Uterus (tissue), 2 donors: ENCODE measurements at regions not wholly inside any gene's neighbourhood (a gene's known extent, or its start where the extent isn't known, plus 50 kb on each side); places are given as distances from the start of the nearest gene placed in this dataset.

Experiments
- CTCF ChIP-seq, 4 experiments: fragments of 200-600 bp in 2 of 4; fragments of 450-650 bp in 2 of 4; sonication (generic) in 2 of 4; IDR thresholded peaks; one replicate each; pipeline ENCODE4 v1.5.1; 2016 to 2019; ENCODE audit warnings: antibody characterized with exemption in 4 of 4, mild to moderate bottlenecking in 2 of 4, moderate library complexity in 1 of 4
- POLR2A ChIP-seq, 2 donors: fragments of 450-650 bp; IDR thresholded peaks; one replicate each; pipeline ENCODE4 v1.6.1; 2016; ENCODE audit warnings: antibody characterized with exemption in 2 of 2, mild to moderate bottlenecking in 1 of 2, moderate library complexity in 1 of 2

- TF ChIP-seq POLR2A (IDR thresholded peaks at IDR 0.05) (no peak), CTCF (IDR thresholded peaks at IDR 0.05) (no peak)
Observed at GRCh38 chr3:24034464-24034863, 89.4 kb downstream of the NR1D2 start.
